ENCODE measurements at regions not wholly inside any gene's neighbourhood (a gene's known extent, or its start where the extent isn't known, plus 50 kb on each side); places are given as distances from the start of the nearest gene placed in this dataset.

DNA sequence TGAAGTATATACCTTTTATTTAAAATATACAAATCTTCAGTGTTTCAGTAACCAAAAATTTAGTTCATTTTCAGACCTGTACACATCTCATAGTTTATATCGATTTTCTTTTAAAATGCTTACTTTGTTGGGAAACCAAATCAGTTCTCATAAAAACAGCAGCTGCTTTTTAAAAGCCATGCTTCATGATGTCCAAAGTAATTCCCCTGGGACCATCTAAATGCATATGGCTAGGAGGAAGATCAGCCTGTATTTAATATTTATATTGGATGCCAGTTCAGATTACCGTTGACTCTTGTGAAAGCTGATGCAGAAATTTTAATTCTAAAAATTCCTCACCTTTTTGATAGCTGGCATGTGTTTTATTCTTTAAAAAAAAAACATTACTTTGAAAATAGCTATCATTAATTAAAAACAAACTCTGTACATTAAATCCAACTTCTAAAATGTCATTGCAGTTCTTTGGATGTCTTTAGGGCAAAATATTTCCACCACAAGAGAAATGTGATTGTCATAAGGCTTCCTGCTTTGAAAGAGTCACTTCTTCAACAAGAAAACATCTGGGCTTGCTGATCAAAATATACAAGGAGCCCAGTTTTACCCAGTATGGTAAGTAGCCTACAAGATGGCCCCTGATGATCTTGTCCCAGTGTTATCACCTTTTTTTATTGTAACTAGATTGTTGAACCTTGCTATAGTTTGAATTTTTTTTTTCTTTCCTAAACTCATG lies 1242.9 kb upstream of the CDH6 start:
- no peak for DNase-seq (ENCODE audit: low read depth)

DNA sequence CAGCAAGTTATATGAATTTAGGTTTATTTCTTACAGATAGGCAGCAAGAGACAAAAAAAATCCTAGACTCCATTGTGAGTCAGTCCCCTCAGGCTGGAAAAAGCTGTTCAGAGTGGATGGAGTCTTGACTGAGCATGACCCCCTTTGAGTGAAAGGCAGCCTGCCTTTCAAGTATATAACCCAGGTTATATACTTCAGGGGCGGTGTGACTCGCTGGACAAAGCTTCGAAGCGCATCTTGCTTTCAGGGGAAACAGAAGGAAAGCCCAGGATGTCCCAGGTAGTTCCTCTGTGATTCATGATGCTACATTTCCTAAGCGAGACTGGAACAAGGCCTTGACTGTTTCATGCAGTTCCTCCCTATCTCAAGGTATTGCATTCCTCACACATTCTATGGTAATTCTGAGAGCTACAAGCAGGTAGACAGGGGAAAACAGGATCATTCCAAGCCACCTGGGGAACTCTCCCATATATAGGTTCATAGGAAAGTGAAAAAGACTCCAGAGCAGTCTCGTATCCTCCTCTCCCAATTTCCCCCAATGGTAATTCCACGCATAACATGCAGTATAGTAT lies 1244.1 kb upstream of the CDH6 start:
- DNase-seq (ENCODE audit: low read depth): no peak

DNA sequence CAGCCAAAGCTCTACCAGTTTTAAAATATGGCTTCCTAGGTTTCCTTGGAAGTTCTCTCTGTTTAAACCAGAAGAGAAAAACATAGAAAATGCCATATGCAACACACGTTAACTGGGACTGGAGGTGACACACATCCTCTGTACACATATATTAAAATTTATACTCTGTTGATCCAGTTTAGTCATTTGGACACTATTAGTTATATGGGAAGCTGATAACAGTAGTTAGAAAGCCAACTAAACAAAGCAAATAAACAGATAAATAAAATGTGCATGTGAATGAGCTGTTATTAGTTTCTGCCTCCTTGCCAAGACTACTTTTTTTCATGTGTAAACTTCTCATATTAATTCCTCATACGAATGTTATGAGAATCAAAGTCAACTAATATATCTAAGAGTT lies 1249.2 kb upstream of the CDH6 start:
- no peak for DNase-seq (ENCODE audit: low read depth)

DNA sequence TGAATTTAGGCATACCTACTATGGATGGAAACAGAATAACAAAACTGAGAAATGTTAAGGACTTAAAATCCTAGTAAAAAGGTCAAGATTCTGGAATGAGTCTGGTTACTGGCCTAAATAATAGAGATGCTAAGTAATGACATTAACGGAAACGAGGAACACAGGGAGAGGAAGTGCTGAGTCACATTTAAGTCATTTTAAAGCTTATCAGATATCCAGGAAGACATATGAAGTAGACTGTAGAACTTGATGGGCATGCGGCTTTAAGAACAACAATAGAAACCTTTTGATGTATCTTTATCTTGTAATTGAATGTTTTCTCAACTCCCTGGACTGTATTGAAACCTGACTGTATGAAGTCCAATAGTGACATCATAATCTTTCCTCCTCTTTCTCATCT lies 1251.4 kb upstream of the CDH6 start:
- no peak for DNase-seq (ENCODE audit: low read depth)

DNA sequence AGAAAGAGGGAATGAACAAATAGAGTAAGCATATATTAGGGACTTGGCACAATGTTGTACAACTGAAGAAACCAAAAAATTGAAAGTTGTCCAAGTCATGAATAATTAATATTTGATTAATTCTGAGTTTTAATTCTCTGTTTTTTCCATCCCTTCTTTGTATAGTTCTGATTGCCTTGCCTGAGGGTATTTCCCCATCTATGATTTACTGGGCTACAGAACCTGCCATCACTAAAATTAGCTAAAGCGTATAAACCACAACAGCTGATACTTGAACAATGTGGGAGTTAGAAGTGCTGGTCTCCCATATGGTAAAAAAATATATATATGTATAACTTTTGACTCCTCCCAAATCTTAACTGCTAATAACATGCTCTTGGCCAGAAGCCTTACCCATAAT lies 1253.5 kb upstream of the CDH6 start:
- DNase-seq (ENCODE audit: low read depth): no peak

DNA sequence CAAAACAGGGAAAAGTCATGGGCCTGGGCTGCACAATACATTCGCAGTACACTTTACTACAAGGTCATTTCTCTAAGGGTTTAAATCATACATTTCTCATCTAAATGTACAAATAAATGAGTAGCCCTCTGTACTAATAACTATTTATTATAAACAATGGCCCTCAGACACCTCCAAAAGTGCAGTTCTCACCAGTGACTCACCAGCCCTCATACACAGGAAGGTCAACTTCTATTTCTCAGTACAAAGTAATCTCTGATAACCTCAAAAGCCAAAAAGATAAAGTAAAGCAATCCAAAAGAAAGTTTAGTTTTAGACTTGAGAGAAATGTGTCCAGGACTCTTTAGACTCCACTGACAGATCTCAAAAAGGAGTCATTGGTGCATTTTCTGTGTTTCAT lies 1258.1 kb upstream of the CDH6 start:
- DNase-seq (ENCODE audit: low read depth): no peak

DNA sequence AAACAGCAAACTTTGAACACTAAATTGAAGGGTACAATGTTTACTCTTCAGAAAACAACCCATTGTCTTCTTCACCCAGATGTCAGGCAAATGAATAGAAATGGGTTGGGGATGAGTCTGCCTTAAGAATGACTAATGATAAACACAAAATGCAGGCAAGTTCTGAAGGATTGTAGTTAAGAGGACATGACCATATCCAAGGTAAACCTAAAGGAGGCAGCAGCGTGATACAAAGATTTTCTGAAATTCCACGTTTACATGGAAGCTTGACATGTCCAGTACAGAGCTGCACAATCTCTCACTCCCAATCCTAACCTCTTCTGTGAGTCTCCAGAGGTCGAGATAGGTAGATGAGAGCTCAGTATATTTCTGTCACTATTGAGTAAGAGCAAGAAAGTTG lies 1263.2 kb upstream of the CDH6 start:
- no peak for DNase-seq (ENCODE audit: low read depth)

DNA sequence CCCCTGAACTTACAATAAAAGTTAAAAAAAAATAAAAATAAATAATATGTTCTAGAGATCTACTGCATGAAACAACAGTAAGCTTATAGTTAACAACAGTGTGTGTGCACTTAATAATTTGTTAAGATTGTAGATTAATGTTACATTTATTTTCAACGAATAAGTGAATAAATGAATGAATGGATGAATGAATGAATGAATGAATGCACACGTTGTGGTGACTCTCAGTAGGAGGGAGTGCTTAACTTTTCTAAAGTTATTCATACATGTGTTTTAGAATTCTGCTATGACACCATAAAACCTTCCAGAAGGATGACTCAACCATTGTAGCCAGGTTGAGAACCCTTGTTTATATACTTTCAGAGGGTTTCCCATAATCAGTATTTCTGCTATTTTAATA lies 1269.4 kb upstream of the CDH6 start:
- DNase-seq (ENCODE audit: low read depth): no peak

DNA sequence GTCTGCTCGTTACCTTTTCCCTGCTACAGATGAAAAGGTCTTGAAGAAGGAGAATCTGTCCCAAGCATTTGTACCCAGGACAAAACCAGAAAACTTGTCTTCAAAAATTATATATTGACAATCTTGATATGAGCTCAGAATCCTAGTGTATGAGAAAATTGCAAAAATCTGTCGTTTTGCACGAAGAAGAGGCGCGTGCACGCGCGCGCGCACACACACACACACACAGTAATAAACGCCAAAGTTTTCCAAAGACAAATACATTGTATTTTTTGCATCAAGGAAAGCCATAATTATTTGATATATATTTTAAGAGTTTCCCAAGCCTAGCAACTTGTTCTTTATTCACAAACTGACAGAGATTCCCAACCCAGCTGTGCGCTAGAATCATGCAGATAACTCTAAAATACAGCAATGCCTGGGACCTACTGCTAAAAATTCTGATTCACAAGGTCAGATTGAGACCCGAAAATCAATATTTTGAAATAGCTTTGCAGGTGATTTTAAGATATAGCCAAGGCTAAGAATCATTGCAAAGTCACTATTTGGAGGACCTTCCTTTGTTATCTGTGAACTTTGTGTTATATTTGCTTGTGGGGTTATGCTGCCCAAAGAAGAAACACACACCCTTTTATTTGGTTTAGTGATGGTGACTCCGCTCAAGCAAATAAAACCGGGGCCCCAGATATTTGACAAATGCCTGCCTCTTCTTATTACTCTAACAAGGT lies 1287.7 kb upstream of the CDH6 start:
- DNase-seq (ENCODE audit: low read depth): no peak

DNA sequence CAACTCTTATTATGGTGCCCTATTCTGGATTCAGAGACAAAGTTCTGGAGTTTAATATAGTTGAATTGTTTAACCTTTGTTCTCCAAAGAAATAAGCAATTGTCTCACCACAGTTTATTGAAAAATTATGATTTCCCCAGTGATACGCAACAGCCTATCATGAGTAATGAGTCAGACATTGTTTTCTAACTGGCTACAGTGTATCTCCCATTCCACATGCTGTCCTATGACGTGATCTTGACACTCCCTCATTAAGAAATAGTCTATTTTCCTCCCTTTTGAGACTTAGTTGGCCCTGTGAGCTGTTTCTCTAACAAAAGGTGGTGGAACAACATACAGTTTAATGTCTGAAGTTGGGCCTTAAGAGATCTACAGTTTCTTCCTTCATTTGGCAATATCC lies 1290.6 kb upstream of the CDH6 start:
- no peak for DNase-seq (ENCODE audit: low read depth)

DNA sequence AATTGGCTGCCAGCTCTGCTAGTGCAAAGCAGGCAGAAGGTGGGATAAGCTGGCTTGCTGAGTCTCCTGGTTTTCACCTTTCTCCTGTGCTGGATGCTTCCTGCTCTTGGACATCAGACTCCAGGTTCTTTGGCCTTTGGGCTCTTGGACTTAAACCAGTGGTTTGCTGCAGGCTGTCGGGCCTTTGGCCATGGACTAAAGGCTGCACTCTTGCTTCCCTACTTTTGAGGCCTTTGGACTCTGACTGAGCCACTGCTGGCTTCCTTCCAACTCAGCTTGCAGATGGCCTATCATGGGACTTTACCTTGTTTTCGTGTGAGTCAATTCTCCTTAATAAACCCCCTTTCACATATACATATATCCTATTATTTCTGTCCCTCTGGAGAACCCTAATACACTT lies 1293.9 kb upstream of the CDH6 start:
- no peak for DNase-seq (ENCODE audit: low read depth)

DNA sequence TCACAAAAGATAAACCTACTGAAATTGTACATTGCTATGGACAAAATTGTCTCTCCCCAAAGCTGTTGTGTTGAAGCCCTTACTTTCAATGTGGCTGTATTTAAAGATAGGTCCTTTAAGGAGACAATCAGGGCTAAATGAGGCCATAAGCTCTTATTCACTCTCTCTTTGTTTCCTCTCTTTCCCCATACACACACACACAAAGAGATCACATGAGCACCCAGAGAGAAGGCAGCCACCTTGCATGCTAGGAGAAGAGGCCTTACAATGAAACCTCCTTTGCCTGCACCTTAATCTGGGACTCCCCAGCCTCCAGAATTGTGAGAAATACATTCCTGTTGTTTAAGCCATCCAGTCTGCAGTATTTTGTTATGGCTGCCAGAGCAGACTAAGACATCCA lies 1295.6 kb upstream of the CDH6 start:
- no peak for DNase-seq (ENCODE audit: low read depth)

DNA sequence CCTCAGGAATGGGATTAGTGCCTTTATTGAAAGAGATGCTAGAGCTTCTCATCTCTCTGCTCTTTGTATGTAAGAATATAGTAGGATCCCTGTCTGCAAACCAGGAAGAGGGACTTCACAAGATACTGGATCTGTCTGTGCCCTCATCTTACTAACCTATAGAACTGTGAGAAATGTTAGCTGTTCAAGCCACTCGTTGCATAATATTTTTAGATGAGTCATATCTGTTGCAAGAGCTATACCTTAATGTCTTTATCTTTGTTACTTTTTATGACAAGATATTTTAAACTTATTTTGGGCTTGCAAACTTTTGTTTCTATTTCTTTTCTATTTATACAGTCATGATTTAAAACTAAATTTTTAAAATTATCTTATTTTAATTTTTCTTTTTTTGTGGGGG lies 1296.8 kb upstream of the CDH6 start:
- DNase-seq (ENCODE audit: low read depth): no peak

DNA sequence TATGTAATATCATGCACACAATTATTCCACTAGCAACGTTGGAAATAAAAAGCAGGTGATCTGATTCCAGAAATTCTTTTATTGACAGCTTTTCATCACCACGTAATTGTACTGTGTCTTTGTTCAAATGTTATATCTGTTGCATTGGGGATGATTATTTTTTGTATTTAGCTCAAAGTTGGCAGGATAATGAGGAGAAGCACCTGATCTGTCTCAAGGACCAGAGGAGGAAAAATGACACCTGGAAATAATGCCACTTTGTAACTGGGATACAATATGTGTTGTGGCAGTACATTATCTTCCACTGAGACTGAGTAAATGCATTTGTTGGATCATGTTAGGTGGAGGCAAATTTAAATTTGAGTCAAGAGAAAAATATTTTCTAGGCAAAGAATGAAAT lies 1298.8 kb upstream of the CDH6 start:
- no peak for DNase-seq (ENCODE audit: low read depth)

DNA sequence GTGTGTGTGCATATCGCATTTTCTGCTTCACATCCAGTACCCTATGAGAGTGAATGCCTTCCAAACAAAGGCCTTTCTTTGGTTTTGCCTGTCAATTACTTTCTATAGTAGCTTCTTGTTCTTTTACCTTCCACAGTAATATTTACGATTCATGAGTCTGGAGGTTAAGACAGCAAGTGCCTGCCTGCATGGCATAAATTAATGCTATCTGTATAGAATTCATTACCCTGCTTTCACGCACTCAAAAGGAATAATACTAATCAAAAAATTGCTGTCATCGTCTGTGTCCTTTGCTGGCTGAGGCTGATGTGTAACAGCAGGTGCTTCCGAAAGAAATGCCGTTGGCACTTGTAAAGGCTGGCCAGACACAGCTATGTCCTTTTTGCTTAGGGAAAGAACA lies 1304.4 kb upstream of the CDH6 start:
- no peak for DNase-seq (ENCODE audit: low read depth)

DNA sequence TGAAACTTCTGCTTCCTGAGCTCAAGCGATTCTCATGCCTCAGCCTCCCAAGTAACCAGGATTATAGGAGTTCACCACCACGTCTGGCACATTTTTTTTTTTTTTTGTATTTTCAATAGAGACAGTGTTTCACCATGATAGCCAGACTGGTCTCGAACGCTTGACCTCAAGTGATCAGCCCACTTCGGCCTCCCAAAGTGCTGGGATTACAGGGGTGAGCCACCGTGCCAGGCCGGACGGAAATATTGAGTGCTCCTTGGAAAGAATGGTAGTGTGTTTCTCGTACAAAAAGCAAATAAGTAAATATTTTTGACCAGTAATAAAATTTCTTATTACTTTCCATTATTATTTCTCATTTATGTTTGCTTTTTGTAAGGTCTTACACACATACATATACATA lies 1307.9 kb upstream of the CDH6 start:
- no peak for DNase-seq (ENCODE audit: low read depth)

DNA sequence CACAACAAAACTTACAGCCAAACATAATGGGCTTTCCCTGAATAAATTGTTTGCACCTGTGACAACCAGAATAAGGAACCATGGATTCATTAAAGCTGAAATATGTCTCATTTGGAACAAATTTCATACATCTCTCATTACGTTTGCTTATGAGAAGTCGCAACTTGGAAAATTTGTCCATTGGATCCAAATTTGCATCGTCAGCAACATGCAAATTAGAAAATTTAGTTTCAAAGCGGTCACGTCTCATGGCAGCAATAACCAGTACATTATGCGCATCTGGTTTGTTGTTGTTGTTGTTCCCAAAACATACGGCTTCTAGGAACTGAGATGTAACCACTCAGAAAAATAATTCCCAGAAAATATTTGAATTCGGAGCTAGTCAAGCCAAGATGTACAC lies 1311.5 kb upstream of the CDH6 start:
- DNase-seq (ENCODE audit: low read depth): no peak

DNA sequence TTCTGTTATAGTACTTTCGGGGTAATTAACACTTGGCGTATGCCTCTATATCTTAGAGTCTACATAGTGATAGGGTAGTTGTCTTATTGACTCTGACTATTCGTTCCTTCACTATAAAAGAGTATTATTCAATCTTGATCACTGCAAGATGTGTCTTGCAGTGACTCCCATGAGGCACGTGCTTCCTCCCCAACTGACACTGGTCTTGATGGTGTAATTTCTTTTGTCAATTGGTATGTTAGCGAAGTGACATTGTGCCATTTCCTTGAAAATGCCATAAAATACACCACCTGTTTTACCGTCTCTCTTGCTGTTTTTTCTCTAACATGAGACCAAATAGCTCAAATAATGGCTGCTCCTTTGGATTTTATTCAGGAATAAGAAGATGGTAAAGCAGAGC lies 1314.1 kb upstream of the CDH6 start:
- no peak for DNase-seq (ENCODE audit: low read depth)

DNA sequence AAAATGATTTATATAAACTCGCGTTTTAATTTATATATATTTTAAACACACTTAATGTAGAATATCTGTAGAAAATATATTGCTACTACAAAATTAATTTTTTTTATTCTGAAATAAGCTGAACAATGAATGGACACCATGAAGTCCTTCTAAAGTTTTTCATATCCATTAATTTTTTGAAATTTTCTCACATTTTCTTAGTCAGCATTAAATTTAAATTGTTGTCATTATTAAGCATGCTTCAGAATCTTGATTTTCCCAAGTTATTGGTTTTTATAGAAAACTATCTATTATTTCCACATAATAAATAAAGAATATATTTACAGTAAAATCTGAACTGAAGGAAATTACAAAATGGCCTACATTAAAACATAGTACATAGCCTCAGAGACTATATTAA lies 1314.9 kb upstream of the CDH6 start:
- DNase-seq (ENCODE audit: low read depth): no peak

DNA sequence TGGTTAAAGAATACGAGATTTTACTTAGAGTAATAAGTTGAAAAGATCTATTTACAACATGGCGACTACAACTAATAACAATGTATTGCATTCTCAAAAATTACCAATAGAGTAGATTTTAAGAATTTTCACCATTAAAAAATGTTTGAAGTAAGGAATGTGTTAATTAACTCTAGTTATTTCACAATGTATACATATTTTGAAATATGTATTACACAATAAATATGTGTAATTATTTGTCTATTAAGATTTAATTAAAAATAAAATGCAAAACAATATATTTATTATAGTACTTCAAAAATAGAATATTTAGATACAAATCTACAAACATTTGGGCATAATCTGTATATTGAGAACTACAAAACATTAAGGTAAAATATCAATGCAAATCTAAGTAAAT lies 1326.3 kb upstream of the CDH6 start:
- no peak for DNase-seq (ENCODE audit: low read depth)

DNA sequence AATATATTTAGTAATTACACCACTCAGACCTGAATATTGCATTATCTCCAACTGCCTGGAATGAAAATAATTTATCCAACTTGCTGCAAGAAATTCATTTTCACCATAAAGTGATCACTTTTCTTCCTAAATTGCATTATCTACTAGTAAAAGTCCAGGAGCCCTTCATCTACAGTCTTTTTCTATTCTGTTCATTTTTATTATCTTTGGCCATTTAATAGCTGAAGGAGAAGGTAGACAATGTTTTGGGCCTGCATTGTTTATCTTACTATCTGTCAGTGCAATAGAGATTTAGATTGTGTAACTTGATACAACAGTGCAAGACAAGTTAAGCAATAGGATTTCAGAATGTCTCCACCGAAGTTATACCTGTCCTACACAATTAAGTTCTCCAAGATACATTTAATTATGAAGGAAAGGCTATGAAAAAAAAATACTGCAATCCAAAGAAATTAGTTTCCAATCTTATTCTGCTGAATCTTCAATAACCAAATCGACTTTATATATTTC lies 1339.7 kb upstream of the CDH6 start:
- DNase-seq (ENCODE audit: low read depth): no peak

DNA sequence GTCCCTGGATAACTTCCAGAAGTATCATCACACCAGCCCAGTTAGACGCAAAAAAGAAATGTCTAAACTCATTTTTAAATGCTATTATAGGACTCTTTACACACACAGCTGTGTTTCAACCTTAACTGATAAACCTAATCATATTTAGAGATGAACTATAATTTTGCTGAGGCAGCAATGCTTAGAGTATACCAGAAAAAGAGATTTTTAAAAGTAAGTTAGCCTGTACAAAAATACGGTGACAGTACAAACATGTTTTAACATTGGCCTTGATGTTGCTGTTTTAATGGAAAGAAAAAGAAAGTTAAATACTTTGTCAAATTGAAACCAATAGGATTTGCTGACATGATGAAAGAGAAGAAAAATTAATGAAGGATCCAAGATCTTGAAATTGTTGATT lies 1341.2 kb upstream of the CDH6 start:
- DNase-seq (ENCODE audit: low read depth): no peak

DNA sequence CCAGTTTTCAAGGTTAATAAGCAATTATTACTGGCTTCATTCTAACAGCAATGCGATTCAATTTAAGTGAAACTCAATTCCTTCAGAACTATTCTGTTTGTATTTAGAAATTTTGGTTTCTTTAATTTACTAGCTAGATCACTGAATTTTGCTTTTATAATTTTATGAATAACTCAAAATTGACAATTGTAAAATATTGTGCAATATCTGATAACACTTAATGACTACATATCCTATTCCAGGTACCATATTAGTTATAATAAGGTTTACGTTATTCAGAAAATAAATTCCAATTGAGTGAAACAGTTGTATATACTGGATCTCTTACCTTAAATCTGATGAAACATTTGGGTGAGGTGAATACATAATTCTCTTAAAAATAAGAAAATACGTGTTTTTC lies 1348.3 kb upstream of the CDH6 start:
- no peak for DNase-seq (ENCODE audit: low read depth)

DNA sequence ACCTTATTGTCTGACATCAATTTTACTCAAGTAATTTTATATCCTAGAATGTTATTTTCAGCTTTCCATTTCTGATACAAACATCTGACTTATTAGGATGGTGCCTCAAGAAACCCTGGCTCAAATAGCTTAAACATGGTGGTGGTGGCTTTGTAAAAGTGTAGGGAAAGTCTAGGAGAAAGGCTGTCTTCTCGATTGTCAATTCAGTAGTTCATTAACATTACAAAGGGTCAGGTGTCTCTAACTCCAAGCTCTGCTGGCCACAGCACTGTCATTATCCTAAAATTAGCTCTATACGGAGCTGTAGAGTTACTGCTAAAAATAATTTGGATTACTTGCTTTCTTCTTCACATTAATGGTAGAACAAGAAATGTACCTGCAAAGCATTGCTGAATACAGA lies 1360.1 kb upstream of the CDH6 start:
- DNase-seq (ENCODE audit: low read depth): no peak

Data from EH (cell line).